ENCODE measurements at regions not wholly inside any gene's neighbourhood (a gene's known extent, or its start where the extent isn't known, plus 50 kb on each side); places are given as distances from the start of the nearest gene placed in this dataset.
"Not testable (repeated sequence)": the region's sequence is repeated elsewhere in the genome, so short reads cannot be mapped to it uniquely, and the experiment has no call there.

DNA sequence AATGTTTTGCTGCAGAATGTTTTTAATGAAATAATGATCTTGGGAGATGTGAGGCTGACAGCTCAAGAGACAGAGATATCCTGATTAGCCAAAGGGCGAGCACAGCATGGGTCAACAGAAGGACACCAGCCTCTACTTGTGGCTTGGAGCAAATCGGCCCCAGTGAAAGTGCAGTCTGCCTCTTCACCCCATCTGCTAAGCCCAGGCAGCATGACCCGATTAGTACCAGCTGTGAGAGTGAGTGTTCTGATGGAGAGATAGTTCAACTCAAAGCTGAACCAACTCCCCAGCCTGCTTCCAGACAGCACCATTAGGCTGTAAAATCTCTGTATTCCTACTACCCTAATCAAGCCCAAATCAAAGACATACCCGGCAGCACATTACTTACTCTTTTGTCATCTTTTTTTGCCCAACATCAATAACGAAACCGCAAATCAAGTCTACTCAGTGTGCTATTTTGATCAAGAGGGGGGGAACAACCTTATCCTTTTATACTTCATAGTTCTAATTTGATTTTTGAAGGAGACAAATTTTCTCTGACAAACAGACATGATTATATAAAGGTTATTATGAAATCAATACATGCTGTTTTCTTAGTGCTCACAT lies 514.1 kb upstream of the NRSN1 start:
- no peak for DNase-seq

DNA sequence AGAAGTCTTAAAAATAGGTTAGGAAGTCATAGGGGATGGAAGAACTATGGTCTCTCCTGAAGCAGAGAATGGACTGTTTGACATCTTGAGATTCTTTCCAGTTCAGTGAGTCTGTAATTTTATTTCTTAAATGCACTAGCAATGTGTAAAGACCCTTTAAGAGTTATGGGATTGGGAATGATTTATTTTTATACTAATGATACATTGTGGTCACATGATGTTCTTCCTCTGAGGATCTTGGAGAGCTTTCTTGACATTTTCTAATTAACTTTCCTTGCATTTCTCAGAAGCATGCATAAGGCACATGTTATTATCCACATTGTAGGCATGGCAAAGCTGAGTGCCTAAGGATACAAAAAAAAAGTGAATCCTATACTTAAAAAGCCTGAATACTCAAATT lies 507.6 kb upstream of the NRSN1 start:
- DNase-seq: no peak

DNA sequence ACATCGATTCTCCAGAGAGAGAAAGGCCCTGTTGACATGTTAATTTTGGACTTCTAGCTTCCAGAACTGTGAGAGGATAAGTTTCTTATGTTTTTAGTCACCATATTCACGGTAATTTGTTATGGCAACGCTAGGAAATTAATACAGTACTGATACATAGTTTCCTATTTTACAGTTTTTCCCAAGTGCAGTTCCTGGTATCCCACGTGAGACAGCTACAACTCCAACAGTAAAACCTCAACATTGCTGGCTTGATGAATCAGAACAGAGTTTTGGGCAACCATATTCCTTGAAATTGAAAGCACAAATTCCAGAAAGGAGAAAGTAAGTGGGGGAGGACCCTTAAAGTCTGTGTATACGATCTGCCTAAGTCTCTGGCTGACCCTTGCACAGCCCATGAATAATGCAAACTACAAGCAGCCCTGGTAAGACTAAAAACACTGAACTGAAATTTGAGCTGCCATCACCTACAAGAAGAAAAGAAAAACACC lies 505.1 kb upstream of the NRSN1 start:
- no peak for DNase-seq

DNA sequence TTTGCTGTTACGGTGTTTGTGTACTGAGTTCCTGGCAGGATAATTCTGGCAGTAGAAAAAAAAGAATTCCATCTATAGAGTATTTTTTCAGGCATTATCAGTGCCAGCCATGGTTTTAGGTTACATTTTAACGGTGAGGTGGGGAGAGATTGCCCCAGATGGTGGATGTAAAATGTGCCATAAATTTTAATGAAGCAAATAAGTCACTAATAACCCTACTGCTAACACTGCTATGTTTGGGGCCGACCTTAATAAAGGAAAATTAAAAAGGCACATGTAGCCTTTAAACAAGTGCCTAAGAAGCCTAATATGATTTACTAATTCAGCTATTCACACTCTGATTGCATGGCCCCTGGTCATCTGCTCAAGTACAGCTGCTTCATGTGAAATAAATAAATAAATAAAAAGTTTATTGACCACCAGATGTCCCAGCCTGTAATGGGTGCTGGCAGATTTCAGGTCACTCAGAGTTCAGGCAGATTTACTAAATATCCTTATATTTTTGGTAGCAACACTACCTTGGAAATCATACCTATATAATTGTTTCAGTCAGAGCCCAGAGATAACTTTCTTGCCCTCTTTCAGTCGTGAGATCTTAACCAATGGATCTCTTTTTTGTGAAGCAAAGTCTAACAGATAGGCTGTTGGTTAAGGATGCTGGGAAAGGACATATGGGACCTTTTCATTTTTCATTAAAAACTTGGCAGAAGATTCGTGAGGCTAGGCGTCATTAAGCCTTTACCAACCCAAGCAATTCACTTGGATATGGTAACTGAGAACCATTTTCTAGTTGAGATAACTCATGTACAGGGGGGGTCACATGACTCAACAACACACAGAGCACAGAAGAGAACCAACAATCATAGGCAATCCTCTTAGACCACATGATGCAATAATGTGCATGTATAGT lies 495.0 kb upstream of the NRSN1 start:
- DNase-seq: no peak

DNA sequence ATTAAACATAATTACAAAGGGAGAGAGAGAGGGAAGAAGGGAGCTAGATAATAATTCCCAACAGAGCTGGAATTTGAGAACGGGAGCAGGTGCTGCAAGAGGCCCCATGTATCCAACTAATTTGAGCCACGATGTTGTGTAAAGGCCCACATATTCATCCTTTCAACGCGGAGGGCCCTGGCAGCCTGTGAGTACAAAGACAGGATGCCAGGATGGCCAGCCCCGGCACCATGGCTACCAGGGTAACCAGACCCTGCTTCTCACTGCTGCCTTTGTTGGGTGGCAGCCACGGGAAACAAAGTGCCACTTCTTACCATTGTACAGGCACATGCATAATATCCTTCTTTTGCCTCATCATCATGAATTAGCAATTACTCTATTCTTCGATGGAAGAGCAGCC lies 492.0 kb upstream of the NRSN1 start:
- no peak for DNase-seq

DNA sequence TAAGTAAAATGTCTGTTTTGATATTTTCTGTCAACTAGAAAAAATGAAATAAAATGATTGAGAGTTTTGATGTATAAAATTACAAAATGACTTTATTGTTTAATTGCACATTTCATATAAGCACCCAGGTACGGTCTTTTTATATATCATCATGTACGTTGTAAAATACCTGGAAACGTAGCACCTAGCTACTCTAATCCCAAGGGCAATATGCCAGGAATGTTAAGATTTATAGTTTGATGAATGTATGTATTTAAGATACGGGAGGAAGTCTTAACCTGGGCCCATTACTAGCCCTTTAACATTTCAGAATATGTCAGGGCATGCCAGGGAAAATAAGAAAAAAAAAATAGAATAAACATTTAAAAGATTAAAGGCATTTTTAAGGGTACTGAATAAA lies 490.9 kb upstream of the NRSN1 start:
- DNase-seq: no peak

DNA sequence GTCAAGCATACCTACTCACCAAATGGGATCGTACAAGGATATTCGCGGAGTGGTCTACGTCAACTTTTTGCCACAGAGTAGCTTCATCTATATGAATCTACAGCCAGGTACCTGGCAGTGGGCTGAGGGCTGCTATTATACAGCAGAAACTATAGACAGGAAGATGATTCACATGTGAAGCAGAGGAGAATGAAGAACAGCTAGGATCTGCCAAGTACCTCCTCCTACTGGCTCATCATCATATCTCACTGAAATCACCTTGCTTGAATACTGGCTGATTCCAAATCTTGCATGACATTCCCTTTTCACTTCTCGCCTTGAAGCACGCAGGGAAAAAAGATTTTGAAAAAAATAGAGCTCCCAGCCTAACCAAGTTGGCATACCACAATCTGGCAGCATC lies 488.7 kb upstream of the NRSN1 start:
- DNase-seq: no peak

DNA sequence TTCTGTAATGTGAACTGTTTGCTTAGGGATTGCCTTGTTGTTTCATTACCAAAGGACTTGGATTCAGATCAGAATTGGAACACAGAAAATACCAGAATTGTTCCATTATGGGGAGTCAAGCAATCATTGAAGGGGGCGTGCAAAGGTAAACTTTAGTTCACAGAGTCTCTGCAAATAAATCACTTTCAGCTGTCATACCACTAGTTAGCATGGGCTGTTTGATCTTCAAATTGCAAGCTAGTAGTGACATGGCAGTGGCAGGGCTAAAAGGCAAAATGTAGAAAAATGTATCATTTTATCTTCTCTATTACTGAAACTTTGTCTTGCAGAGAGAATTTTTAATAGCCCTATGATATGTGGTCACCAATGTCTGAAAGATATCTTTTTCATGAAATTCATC lies 483.2 kb upstream of the NRSN1 start:
- no peak for DNase-seq

DNA sequence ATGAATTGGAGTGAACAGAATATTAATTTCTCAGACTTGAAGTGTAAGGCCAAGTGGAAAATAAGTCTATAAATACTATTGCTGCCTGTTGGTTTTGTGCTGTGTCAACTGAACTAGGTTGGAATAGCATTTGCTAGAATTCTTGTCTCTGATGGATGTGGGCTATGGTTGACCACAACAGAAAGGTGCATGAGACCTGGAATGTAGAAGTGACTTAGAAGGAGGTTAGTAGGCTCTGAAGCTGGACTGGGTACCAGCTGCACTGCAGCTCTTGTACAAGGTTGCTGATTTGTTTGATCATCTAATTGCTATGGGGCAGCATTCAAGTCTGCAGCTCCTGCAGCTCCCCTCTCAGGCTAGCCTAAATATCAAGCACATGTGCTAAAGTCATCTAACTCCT lies 479.0 kb upstream of the NRSN1 start:
- no peak for DNase-seq

DNA sequence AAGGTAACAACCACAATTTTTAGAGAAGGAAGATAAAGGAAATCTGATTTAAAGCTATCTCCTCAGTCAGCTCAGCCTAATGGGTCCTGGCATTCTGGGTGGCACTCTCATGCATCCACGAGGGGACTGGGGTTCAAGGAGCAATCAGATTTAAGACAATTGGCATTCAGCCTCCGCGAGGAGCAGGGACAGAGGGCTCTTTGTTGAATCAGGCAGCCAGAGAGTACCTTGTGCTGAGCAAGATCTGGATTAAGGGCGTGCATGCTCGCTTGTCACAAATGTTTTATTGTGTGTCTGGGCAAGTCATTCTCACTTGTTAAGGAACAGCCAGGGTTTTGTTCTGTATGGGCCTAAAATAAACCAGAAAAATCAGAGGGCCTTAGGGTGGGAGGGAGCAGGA lies 475.3 kb upstream of the NRSN1 start:
- no peak for DNase-seq

DNA sequence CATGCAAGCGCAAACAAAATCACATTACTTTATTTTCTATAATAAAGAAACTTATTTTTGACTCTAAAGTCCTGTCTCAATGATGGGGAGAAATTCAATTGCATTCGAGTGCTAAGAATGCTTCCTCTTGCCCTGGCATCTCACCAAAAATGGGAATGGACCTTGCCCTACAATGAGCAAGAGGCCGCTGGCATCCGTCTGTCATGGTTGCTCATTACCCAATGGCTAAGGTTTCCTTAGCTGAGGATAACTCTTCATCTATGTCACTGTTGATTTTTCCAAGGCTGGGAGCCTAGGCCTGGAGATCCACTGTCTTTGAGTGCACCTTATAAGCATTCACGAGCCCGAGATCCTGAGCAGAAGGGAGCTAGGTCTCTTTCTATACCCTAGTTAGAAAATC lies 471.3 kb upstream of the NRSN1 start:
- no peak for DNase-seq

DNA sequence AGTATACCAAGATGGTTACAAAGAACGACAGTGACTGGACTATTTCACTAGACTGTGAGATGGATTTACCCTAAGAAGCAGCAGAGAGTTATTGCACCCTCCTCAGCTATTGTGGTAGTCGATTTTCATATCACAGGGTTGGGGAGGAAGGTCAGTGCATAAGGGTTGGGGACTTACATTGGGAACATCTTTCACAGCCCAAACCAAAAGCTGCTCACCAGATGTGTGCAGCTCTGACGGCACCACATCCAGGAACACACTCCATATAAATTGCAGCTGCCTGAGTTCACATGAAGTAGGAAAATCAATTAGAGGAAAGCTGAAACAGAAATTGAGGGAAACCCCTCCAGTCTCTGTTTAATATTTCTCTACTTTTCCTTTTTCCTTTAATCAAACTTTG lies 470.5 kb upstream of the NRSN1 start:
- no peak for DNase-seq

DNA sequence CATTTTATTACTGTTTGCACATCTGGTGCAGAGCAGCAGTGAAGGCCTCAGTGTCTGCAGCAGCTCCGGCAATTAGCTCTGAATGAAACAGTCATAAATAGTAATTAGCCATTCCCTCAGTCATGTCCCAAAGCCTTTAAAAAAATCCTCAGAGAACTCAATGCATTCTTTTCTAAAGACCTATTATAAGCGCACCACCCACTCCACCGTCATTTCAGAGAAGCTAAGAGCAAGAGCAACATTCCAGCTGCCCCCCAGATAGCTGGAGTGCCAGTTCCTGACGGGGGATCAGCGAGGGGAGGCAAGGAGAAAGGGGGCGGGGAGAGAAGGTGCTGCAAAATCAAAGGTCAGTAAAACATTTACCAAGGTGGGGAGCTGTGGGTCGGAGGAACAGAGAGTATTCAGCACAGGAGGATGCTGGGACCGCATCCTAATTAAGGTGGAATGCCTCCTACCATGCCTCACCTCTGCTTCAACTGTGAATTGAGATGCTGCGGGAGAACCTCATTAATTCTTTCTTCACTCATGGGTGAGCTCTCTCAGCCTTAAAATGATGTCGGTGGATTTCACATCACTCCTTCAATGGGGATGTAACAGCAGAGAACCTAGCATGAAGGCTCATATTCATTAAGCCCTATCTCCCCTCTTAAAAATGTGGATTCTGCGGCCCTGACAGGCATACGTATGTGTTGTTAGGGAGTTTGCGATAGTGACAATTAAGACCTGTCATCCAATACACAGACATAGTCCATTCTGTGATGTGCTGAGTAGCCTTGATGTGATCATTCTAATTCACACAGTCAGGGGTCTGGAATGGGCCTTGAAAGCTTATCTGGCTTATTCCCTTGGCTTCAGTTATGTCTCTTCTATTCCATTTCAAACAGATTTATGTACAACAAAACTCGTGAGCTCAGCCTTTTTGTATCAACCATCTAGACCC lies 469.5 kb upstream of the NRSN1 start:
- no peak for DNase-seq

DNA sequence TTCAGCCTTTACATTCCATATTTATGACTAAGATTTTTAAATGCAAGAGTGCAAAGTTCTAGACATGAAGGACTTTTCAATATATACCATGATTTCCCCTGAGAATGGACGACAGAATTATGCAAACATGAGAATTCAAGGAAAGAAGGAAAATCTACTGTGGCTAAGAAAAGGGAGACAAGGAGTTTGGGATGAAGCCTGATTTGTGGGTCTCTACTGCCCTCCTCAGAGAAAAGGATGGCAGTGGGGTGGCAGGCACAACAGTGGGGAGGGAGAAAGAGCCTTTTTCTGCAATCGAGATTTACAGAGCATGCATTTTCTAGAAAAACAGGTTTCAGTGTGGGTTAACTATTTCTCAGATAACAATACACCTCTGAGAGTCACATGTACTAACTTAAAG lies 466.9 kb upstream of the NRSN1 start:
- no peak for DNase-seq

DNA sequence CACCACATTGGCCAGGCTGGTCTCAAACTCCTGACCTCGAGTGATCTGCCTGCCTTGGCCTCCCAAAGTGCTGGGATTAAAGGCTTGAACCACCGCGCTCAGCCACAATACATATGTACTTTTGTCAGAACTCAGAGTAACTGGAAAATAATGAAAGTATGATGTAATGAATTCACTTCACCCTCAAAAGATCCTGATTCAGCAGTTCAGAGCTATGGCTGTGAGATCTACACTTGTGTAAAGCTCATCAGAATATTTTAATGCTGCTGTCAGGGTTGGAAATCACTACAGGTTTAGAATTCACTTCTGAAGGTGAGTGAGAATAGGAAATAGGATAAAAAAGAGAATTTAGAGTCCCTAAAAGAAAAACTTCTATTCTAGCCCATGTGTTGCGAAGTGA lies 464.5 kb upstream of the NRSN1 start:
- DNase-seq: no peak

DNA sequence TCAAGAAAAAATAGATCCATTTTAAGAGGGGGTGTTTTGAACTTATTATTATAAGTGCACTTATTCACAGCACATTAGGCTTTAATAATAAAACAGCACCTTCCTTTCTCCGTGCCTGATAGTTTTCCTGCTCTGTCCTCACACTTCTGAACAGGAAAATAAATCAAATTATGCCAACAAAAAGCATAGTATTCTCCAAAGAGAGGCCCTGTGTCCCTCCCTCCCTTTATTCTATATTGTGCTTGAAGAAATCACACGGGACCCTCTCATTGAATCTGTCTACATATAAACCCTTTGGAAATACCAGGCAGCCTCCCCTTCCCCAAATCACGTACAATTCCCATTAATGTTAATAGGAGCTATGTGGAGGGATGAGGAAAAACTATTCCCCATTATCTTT lies 462.9 kb upstream of the NRSN1 start:
- DNase-seq: no peak

DNA sequence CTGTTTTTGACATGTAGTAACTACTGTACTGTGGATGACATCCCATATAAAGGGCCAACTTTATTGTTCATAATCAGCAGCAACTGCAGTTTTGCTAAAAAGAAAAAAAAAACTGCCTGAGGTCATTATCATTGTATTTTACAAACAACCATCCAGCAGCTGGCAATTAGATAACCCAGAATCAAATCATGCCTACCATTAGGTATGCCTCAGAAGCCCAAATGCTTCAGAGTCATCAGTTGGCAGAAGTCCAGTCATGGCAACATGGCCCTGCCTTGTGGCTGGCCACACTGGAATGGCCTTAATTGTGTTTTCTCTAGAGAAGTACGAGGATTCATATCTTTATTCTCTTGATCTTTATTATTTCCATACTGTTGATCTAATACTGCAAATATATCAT lies 462.4 kb upstream of the NRSN1 start:
- DNase-seq: no peak

DNA sequence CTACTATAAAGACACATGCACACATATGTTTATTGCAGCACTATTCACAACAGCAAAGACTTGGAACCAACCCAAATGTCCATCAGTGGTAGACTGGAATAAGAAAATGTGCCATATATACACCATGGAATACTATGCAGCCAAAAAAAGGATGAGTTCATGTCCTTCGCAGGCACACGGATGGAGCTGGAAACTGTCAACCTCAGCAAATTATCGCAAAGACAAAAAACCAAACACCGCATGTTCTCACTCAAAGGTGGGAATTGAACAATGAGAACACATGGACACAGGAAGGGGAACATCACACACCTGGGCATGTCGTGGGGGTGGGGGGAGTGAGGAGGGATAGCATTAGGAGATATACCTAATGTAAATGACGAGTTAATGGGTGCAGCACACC lies 460.1 kb upstream of the NRSN1 start:
- not testable (repeated sequence) for DNase-seq

DNA sequence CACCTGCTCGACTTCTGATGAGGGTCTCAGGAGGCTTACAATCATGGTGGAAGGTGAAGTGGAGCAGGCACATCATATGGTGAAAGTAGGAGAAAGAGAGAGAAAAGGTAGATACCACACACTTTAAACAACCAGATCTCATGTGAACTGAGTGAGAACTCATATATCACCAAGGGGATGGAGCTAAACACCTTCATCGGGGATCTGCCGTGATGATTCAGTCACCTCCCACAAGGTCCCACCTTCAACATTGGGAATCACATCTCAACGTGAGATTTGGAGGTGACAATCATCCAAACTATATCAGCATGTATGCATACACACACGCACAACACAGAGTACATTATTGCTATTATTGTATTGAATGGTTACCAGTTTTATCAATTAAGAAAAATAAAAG lies 453.3 kb upstream of the NRSN1 start:
- no peak for DNase-seq

DNA sequence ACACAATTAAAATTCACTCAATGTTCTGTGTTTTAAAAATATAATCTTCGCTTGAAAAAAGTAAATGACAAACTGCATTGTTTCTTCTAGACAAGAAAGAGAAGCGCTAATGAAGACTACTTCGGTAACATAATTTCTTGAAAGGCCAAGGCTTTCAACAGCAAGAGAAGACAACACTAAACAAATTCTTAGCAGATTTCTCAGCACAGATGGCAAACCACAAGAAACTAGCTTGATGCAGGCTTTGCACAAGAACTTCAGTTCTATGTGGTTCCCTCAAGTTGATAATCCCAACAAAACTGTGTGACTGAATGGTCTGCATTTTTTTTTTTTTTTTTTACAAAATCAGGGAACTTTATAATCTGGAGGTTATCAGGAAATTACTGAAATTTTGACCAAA lies 447.4 kb upstream of the NRSN1 start:
- DNase-seq: no peak

DNA sequence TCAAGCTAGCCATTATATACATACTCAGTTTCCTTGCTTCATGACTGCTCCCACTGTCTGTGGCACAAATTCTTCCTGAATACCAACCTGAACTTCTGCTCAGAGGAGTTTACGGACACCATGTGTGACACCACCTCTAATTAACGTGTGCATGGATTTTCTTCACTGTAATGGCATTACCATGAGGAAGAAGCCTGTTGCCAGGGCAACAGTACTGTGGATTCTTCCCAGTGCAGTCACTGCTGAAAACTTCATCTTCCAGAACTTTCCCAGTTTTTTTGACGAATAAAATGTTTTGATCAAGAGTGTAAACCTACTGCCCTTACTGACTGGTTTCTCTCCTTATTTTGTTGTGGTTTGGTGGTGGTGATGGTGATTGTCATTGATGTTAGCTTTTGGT lies 444.3 kb upstream of the NRSN1 start:
- DNase-seq: no peak

DNA sequence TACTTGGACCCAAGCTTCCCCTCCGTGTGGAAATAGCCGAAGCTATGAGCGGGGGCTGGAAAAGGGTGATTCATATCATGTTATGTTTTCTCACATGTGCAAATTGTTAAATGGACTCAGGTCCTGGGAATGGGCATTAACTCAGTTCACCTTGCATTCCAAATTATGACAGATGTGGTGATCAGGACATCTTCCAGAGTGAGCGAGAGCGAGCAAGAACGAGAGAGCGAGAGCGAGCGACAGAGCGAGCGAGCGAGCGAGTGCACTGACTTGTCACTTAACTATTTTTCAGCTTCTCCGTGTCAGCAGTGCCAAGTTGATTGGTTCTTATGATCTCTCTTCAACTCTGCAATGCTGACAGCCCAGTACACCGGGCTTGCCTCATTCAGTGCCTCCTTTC lies 437.4 kb upstream of the NRSN1 start:
- DNase-seq: no peak

DNA sequence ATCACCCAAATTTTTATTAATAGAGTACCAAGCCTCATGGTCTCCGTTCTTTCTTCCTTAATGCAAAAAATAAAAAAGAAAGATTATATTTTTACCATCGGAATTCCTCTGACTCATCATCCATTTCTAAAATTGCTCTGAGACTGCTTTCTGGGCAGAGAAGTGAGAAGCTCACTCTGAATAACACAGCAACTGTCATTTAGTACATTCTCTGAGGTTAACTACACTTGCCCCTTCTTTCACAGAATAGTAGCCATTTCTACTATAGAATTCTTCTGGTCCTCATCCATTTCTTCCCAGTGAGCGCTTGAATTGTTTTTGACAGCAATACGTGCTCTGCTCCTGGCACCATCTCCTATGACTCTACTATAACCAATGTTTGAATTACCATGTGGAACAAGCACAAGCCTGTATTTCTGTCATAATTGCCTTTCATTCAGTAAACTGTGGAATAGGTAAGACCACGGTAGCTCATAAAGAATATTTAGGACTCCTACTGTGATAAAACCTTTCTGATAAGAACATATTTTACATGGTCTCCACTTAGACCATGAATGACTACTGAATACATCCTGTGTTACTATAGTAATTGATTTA lies 435.5 kb upstream of the NRSN1 start:
- no peak for DNase-seq

Measured in T-helper 1 cell (primary cell).